ENCODE measurements at regions not wholly inside any gene's neighbourhood (a gene's known extent, or its start where the extent isn't known, plus 50 kb on each side); places are given as distances from the start of the nearest gene placed in this dataset.

- TF ChIP-seq PAX5 (IDR thresholded peaks at IDR 0.05; ENCODE audit: insufficient read depth, low read length, severe bottlenecking) (no peak), POLR2A (IDR thresholded peaks at IDR 0.05; ENCODE audit: low read depth, low read length) (no peak), SPI1 (IDR thresholded peaks at IDR 0.05; ENCODE audit: low read depth, low read length) (no peak), TAF1 (IDR thresholded peaks at IDR 0.05; ENCODE audit: low read depth, low read length) (no peak)
These were observed 383.0 kb downstream of the LRIG3 start for GRCh38 chr12:58537278-58537677.
